ENCODE measurements at regions not wholly inside any gene's neighbourhood (a gene's known extent, or its start where the extent isn't known, plus 50 kb on each side); places are given as distances from the start of the nearest gene placed in this dataset.

GRCh38 chr4:122038896-122039295, 87.0 kb upstream of the TRPC3 start:
- no peak for TF ChIP-seq ZFX (IDR thresholded peaks at IDR 0.05; ENCODE audit: borderline replicate concordance)
- TF ChIP-seq, protein P1, sequence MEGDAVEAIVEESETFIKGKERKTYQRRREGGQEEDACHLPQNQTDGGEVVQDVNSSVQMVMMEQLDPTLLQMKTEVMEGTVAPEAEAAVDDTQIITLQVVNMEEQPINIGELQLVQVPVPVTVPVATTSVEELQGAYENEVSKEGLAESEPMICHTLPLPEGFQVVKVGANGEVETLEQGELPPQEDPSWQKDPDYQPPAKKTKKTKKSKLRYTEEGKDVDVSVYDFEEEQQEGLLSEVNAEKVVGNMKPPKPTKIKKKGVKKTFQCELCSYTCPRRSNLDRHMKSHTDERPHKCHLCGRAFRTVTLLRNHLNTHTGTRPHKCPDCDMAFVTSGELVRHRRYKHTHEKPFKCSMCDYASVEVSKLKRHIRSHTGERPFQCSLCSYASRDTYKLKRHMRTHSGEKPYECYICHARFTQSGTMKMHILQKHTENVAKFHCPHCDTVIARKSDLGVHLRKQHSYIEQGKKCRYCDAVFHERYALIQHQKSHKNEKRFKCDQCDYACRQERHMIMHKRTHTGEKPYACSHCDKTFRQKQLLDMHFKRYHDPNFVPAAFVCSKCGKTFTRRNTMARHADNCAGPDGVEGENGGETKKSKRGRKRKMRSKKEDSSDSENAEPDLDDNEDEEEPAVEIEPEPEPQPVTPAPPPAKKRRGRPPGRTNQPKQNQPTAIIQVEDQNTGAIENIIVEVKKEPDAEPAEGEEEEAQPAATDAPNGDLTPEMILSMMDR (IDR thresholded peaks at IDR 0.05), result no peak
- no peak overlapping the region for H3K27ac ChIP-seq

GRCh38 chr4:122034619-122035018, 82.8 kb upstream of the TRPC3 start:
- no peak overlapping the region for H3K27ac ChIP-seq
- no peak for TF ChIP-seq ZFX (IDR thresholded peaks at IDR 0.05; ENCODE audit: borderline replicate concordance)
- TF ChIP-seq, protein P1 (IDR thresholded peaks at IDR 0.05), result no peak

- TF ChIP-seq, protein P1 (IDR thresholded peaks at IDR 0.05), result no peak
- no peak for TF ChIP-seq ZFX (IDR thresholded peaks at IDR 0.05; ENCODE audit: borderline replicate concordance)
- no peak overlapping the region for H3K27ac ChIP-seq
Measured at GRCh38 chr4:122027203-122027602, 75.3 kb upstream of the TRPC3 start.

GRCh38 chr4:122017296-122017695, 65.4 kb upstream of the TRPC3 start:
- TF ChIP-seq, protein P1 (IDR thresholded peaks at IDR 0.05), result no peak
- no peak for TF ChIP-seq ZFX (IDR thresholded peaks at IDR 0.05; ENCODE audit: borderline replicate concordance)
- H3K27ac ChIP-seq, result no peak overlapping the region

- TF ChIP-seq ZFX (IDR thresholded peaks at IDR 0.05; ENCODE audit: borderline replicate concordance), result no peak
- TF ChIP-seq, protein P1 (IDR thresholded peaks at IDR 0.05), result no peak
- no peak overlapping the region for H3K27ac ChIP-seq
Measured at GRCh38 chr4:122015203-122015602, 63.3 kb upstream of the TRPC3 start.

DNA sequence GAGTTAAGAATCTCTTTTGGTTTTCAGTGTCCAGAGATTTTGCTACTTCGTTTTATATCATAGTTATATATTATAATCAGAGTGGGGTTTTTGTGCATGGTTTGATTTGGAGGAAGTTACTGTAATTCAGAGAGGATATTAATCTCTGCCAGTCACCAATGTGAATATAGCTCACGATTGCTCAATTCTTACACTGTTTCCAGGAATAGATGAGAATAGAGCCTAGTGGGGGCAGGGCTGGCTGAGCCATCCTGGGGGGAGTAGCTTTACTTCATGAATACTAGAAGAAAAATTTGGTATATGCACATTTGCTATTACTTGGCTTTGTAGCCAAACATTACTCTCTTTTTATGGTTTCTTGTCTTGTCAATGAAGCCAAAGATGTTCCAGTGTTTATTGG, 60.9 kb upstream of the TRPC3 start:
- no peak overlapping the region for H3K27ac ChIP-seq
- TF ChIP-seq, protein P1 (IDR thresholded peaks at IDR 0.05), result no peak
- no peak for TF ChIP-seq ZFX (IDR thresholded peaks at IDR 0.05; ENCODE audit: borderline replicate concordance)

DNA sequence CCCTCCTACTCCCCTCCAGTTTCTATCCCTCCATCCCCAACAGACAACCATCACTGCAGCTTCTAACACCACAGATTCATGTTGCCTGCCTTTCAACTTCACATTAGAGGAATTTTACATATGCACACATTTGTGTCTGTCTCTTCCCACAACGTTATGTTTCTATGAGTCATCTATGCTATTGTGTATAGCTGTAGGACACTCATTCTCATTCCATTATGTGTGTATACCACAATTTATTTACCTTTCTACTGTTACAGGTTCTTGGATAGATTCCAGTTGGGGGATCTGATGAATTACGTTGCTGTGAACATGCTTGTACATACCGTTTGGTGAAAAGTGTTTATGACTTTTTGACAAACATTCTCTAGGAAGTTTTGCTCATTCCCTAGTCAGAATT, 58.8 kb upstream of the TRPC3 start:
- H3K27ac ChIP-seq, result no peak overlapping the region

More for the DNA sequence above, 58.8 kb upstream of the TRPC3 start:
- TF ChIP-seq, protein P1 (IDR thresholded peaks at IDR 0.05), result no peak
- no peak for TF ChIP-seq ZFX (IDR thresholded peaks at IDR 0.05; ENCODE audit: borderline replicate concordance)
